GM18907 (cell line): ENCODE measurements at regions not wholly inside any gene's neighbourhood (a gene's known extent, or its start where the extent isn't known, plus 50 kb on each side); places are given as distances from the start of the nearest gene placed in this dataset.

ENCODE experiments used
- ATAC-seq: cut with Tn5 transposase; IDR thresholded peaks from one replicate; pipeline ENCODE4 v1.9.1; 2021; ENCODE audit warnings: mild to moderate bottlenecking, moderate library complexity; ENCODE audit not compliant: unreplicated experiment

DNA sequence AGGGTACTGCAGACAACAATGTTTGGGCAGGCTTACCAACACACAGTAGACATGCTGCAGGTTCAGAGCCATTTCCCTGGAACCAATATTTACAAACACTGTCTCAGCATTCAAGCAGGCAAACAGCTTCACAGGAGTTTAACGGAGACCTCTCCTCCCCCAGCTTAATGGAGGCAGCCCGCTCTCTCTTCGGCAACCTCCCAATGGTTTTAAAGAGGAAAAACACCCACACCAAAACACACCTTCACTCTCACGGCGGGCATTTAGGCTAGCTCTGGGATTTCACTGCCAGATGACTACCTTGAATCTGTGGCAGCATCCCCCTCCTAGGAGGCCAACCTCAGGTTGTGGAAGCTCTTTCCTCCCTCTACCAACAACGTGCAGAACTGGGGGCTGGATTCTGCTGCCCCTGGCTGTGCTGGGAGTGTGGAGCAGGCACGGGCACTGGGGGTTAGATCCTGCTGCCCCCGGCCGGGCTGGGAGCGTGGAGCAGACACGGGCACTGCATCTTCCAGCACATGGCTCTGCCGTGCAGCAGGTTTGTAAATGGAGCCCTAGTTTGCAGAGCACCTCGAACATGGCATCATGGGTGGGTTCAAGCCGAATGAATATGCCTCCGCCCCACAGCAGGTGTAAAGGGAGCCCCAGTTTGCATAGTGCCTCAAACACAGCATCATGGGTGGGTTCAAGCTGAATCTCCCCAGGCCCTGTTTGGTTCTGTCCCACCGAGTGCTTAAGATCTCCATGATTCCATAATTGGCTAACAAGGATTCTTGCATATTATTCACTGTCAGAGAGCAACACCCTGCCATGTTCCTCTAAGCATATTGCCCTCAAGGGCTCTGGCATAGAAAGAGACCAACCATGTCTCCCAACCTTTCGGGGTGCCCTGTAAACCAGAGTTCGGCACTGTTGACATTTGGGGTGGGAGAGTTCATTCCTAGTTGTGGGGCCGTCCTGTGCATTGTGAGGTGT, 86.4 kb downstream of the RBFOX3 start:
- ATAC-seq, result no peak

DNA sequence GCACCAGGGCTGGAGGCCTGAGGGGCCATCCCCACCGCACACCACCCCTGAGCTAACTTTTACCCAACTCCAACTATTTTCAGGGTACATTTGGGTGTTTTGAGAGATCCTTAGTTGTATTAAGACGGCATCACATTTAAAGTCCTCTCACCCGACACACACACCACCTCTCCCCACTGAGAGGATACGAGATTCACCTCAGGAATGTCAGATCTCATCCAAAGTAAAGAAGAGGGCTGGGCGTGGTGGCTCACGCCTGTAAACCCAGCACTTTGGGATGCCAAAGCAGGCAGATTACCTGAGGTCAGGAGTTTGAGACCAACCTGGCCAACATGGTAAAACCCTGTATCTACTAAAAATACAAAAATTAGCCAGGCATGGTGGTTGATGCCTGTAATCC, 88.4 kb downstream of the RBFOX3 start:
- no peak for ATAC-seq

DNA sequence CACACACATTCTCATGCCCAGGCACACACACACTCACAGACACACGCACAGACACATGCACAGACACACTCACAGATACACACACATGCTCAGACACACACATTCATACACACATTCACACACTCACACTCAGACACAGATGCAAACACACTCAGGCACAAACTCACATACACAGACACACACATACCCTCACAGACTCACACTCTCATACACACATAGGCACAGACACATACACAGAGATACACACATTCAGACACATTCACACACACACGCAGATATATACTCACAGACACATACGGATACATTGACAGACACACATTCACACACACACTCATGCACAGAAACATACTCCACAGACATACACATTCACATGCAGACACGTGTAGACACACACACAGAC, 89.6 kb downstream of the RBFOX3 start:
- ATAC-seq, result no peak

DNA sequence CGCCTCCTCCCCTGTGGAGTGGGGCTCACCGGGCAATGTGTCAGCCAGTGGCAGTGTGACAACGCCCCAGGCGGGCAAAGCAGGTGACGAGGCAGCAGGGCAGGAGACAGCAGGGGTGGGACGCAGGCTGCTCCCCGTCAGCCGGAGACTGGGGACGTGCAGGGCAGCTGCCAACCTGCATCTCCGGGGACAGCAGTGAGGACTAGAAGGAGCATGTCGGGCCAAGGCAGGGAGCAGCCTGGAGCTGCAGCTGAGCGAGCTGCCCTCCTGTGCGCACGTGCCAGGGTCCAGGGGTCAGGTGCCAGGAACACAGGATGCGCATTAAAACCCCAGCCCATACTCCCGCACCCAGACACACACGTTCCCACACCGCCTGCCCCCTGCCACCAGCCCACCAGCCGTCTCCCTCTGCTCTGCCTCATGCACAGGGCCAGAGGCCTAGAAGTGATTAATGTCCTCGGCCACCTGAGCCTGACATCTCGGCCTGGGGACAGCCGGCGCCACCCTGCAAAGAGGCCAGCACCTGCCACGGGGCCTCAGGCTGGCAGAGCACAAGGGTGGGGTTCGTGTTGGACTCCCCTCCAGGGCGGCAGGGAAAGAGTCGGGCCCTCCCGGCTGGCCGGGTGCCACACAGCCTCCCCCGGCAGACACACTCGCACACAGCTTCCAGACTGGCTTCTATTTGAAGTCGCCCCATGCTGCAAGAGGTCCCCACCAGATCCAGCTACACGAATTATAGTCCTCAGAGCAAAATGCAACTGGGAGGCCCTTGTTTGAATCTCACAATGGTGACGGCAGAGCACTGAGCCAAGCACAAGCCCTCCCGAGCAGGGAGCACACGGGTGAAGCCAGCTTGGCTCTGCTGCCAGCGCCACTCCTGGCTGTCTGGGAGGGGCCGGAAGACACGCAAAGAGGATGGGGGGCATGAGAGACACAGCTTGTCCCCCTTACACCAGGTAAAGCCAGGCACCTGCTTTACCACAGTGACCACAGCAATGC, 90.4 kb downstream of the RBFOX3 start:
- no peak for ATAC-seq

DNA sequence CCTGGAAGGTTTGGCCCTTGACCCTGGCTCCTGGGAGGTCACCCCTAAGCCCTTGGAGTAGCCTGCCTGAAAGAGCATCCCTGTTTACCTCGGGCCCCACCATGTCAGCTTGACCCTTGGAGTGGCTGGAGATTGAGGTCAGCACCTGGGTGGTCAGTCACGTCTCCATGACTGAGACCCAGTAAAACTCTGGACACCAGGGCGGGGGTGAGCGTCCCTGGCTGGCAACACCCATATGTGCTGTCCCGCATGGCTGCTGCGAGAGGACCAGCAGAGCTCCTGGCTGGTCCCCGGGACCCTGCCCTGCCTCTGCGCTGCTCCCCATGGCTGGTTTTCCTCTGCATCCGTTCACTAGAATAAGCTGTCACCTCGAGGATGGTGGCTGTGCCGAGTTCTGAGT, 91.2 kb downstream of the RBFOX3 start:
- no peak for ATAC-seq

DNA sequence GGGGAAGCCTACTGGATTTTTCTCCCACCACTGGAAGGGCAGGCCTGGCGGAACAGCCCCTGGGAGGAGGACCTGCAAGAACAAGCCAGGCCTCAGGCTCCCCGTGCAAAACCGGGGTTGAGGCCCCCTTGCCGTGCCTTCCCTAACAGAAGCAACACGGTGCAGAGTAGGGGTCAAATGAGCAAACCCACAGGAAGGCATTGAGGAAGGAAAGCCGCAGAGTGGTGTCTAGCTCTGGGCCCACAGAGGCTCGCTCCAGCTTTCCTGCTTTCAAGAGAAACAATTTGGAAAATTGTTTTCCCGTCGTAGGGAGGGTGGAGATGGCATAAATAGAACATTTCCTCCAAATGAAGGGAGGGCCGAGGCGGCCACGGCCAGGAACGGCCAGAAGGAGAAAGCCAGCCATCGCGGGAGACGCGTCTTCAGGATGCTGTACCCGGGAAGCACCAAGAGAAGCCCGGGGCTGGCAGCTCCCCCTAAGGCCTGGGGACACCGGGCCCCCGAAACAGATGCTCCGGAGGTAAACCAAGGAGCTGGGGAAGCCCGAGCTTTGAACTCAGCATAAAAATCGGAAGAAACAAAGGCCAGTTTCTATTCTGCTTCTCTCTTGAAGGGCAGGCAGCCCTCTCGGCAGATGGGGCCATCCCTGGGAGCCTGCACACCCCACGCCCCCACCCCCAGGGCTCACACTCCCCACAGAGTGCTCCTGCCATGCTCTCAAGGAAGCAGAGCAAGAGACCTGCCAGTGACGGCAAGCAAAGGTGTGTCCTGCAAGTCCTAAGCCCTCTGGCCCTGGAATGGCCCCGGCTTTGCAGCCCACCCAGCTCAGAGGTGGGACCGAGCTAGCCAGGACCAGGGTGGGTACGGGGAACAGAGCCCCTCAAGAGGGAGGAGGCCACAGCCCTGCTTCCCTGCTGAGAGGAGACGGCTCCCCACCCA, 92.0 kb downstream of the RBFOX3 start:
- ATAC-seq, result no peak

DNA sequence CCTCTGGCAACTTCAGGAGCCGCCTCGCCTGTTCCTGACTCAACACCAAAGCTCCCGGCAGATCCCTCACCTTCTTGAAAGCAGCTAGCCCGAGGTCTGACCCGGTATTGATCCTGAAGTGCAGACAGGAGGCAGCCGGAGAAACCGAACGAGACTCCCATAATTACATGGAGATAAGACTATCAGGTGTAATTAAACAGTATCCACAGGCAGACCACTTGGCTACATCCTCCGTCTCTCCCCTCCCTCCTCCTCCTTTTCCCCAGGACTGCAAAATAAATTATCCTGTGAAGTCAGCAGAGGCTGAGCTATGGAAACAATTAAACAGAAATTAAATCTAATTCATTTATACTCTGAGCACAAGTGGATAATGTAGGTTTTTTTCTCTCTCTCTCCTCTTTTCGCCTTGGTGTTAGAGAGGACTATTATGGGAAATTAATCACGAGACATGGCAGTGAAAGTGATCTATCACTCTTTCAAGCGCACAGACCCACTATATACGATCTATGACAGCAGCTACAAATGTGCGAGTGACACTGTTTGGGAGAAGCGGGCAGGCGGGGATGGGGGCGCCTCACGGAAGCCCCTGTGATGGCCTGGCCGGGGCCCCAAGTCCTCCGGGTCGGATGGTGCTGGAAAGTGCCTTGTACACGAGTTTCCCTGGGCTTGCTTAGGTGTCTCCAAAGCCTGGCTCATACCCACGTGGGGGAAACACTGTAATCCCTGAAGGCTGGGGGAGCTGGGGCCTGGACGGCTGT, 92.8 kb downstream of the RBFOX3 start:
- no peak for ATAC-seq

DNA sequence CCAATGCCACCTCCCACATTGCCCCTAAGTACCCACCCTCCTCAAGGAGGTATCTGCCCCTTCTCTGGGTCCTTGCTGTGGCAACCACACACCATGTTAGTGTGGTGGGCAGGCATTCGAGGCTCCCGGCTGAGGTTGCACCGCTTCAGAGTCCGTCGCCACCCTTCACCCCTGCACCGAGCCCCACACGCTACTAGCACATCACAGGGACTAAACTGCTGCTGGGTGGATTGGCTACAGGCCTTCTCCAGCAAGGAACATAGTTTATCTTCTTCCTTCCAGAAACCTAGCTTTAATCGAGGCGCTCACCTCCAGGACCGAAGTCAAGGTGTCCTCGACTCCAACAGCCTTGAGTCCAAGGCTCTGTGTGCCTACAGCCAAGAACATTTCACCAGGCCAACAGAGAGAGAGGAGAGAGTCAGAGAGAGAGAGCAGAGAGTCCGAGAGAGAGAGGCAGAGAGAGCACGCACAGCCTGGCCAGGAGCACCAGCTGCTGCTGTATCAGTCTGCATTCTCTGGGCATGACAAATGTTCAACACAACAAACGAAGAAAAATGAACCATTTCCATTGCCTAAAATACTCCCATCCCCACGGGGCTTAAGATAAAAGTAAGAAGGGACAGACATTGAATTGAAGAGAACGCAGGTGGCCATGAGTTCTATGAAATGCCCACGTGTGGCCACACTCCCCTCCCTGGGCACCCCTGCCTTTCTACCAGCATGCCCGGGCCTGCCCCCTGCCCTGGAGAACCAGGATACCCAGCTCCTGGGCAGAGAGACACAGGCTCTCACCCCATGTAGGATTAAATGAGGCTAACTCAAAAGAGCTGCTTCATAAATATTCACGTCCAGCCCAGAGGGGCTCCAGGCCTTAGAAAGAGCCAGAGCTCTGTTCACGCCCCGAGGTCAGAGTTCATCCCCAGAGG, 94.9 kb downstream of the RBFOX3 start:
- ATAC-seq, result no peak

DNA sequence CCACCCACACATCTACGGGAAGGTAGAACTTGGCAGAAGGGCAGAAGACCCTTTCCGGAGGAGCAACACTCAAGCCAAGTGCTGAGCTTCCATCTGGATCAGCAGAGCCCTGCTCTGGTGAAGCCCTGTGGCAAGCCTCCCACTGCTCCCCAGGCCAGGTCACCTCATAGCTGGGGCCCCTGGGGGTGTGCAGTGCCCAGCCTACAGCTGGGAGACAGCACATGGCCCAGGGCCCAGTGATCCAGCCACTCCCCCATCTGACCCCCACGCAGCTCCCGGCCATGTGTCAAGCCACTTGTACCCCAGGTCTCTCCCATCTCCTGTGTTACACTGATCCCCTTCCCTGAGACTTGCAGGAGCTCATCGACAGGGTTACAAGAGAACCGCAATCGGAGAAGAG, 95.7 kb downstream of the RBFOX3 start:
- no peak for ATAC-seq

DNA sequence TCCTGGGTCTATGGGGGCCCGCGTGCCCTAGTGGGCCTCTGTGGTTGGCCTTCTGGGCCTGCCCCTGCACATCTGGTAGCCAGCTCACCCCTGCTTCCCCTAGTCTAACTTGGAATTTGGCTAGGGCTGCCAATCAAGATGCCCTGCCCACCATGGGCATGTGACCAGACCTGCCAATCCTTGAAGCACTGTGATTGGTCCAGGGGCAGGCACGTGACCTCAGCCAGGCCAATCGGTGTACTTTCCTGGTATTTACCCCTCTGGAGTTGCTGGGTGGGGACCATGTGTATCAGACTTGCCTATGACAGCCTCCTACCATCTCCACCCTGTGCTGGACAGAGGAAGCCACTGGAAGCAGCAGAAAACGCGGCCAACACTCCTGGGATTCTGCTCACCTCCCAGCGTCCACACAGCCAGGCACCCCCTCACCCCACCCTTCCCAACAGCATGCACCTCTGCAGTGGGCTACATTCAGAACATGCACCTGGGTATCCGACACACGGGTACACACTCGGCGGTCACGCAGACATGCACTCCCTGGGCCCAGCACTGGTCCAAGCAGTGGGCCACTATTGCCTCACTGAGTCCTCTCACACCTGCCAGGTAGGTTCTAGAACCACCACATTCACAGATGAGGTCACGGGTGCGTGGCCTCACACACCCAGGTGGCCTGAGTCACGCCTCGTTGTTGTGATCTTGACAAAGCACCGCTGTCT, 96.9 kb downstream of the RBFOX3 start:
- no peak for ATAC-seq

DNA sequence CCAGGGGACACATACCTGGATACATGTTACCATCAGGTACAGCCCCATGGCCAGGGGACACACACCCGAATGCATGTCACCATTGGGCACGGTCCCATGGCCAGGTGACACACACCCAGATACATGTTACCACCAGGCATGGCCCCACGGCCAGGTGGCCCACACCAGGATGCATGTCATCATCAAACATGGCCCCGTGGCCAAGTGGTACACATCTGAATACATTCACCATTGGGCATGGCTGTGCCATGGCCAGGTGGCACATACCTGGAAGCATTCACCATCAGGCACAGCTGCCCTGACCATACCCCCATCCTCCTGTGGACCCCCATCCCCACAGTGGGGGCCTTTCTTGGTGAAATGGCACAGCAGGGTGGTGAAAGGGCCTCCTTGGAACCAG, 97.6 kb downstream of the RBFOX3 start:
- no peak for ATAC-seq

DNA sequence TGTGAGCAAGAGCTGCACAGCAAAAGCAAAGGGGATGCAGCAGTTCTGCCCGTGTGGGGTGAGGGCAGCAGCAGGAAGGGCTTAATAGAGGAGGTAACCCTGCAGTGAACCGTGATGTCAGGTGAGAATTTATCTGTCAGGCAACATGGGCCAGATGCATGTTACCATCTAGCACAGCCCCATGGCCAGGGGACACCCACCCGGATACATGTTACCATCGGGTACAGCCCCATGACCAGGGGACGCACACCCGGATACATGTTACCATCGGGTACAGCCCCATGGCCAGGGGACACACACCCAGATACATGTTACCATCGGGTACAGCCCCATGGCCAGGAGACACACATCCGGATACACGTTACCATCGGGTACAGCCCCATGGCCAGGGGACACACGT, 99.4 kb downstream of the RBFOX3 start:
- ATAC-seq, result no peak

DNA sequence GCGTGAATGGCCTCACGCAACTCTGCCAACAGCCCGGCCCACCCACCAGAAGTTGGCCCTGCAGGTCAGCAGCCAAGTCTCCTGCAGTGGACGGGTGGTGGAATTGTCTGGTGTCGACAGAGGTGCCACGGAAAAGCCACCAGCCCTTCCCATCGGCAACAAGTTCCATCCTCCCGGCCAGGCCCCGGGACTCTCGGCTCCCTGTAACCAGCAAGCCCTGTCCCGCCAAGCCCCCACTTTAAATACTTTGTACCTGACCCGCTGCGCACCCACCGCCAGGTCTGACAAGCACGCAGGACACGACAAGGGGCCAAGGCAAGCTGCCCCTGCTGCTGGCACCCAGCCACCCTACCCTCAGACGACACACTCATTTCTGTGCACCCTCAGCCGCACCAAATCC, 100.8 kb downstream of the RBFOX3 start:
- ATAC-seq, result no peak

DNA sequence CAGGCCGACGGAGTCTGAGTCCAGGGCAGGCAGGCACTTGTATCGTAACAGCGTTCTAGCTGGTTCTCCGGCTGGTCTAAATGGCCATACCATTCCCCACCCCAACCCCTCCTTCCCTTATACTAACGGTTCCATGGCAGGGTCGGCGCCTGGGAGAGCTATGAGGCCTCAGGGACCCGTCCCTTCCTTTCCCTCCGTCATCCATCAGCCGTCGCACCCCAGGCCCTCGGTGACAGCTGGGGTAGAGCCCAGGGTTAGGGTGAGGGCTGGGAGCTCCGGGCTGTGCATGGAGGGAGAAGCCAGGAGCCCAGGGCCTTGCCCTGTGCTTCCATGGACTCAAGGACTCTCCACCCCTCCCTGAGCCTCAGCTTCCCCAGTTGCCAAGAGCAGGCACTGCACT, 101.4 kb downstream of the RBFOX3 start:
- no peak for ATAC-seq

DNA sequence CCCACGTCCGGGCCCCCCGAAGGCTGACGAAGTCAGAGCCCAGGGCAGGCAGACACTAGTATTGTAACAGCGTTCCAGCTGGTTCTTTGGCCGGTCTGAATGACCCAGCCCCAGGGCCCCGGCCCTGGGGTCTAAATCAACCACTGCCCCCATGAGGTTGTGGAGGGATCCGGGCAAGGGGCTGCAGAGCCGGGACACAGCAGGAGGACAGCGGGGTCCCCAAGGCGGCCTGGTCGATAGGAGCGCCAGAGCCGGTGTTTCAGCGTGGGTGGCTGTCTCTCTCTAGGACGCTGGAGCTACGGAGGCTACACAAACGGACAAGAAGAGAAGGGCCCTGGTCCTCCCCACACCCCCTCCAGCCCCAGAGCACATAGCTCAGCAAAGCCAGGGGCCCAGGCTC, 101.8 kb downstream of the RBFOX3 start:
- ATAC-seq, result no peak

DNA sequence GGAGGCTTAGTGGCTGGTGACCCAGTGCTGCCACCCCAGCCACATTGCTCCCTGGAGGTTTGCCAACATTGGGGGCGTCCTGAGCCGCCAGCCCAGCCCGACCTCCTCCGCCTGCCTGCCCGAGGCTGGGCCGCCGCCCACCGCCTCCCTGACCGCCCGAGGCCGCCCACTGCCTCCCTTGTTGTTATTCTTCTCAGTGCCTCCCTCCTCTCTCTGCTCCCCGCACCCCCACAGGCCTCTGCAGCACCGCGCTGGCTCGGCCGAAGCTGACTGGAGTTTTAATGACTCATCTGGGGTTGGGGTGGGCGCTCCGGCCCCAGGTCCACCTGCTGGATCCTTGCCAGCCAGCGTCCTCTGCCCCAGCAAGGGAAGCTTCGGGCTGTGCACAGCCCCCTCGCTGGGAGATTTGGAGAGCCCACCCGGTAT, 102.5 kb downstream of the RBFOX3 start:
- no peak for ATAC-seq

DNA sequence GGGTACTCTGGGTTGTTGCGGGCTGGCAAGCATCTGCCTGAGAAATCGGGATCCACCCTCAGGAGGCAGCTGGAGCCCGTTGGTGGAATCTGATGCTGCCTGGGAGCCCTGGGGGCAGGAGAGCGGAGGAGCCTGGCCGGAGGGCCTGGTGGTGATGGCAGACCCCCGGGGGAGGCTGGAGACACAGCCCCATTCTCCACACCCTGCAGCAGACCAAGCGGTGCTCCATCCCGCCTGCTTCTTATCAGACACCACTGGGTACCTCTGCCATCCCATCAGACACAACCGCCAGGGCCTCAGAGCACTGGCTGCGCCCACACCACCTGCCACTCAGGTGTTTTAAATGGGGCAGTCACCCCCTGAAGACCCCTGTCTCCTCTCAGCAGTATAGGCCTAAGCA, 103.9 kb downstream of the RBFOX3 start:
- ATAC-seq, result no peak
